Suprapubic skin (tissue), 3 donors: ENCODE measurements at regions not wholly inside any gene's neighbourhood (a gene's known extent, or its start where the extent isn't known, plus 50 kb on each side); places are given as distances from the start of the nearest gene placed in this dataset.

Experiments
- CTCF ChIP-seq, 2 donors: fragments of 200-600 bp in 1 of 2; fragments of 450-650 bp in 1 of 2; sonication (generic) in 1 of 2; IDR thresholded peaks; one replicate each; pipeline ENCODE4 v1.5.1; 2016 to 2019; ENCODE audit warnings: antibody characterized with exemption in 2 of 2, mild to moderate bottlenecking in 1 of 2, moderate library complexity in 1 of 2
- EP300 ChIP-seq: sonication (generic); formaldehyde crosslinking; IDR thresholded peaks from one replicate; pipeline ENCODE4 v1.6.1; 2017; ENCODE audit warnings: antibody characterized with exemption

DNA sequence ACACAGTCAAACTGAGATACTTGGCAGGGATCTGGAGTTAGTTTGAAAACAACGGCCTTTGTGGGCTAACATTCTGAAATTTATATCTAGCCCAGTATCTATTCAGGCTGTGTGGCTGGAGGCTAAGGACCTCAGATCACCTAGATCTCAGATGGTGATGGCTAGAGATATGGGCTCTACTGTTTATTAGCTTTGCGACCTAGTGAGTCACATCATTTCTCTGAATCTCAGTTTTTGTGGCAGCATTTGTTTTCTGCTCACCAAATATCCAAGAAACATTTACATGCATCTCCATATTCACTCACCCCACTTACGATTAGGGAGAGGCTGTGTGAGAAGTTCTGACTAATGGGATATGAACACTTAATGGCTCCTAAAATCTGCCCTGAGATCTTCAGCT is 503.9 kb downstream of the KIF20B start:
- TF ChIP-seq CTCF (IDR thresholded peaks at IDR 0.05) (no peak), EP300 (no peak)
